SU-DHL-6 (cell line): ENCODE measurements at regions not wholly inside any gene's neighbourhood (a gene's known extent, or its start where the extent isn't known, plus 50 kb on each side); places are given as distances from the start of the nearest gene placed in this dataset.

ENCODE experiments used
- EZH2phosphoT487 ChIP-seq: fragments of 200-600 bp; sonication (generic), shearing (Covaris generic); conservative IDR thresholded peaks from 2 replicates; pipeline ENCODE4 v1.6.1; 2018; ENCODE audit warnings: mild to moderate bottlenecking, antibody characterized with exemption, low read length, moderate library complexity, mixed read lengths
- TF ChIP-seq, protein P1 (sequence below): fragments of 200-600 bp; sonication (generic); IDR thresholded peaks from one replicate; pipeline ENCODE4 v1.5.1; 2017; ENCODE audit warnings: antibody characterized with exemption, mild to moderate bottlenecking, low read length, moderate library complexity; ENCODE audit not compliant: insufficient read depth, poor library complexity, severe bottlenecking

DNA sequence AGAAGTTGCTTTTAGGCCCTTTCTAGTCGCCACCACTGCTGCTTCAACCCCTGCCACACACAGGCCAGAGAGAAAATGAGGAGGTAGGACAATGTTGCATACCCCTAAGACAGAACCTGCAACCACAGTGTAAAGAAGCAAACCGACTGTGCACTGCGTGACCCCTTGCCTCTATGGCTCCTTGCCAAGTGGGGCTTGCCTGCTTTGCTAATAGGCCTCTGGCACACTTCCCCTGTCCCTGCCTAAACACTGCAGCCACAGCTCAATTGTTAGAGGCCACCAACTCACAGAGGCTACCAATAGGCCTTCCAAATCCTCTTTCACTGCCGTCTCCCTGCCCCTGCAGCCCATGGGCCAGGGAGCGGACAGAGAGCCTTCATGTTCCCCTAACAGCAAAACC is 280.1 kb downstream of the CDH10 start:
- TF ChIP-seq, protein P1, sequence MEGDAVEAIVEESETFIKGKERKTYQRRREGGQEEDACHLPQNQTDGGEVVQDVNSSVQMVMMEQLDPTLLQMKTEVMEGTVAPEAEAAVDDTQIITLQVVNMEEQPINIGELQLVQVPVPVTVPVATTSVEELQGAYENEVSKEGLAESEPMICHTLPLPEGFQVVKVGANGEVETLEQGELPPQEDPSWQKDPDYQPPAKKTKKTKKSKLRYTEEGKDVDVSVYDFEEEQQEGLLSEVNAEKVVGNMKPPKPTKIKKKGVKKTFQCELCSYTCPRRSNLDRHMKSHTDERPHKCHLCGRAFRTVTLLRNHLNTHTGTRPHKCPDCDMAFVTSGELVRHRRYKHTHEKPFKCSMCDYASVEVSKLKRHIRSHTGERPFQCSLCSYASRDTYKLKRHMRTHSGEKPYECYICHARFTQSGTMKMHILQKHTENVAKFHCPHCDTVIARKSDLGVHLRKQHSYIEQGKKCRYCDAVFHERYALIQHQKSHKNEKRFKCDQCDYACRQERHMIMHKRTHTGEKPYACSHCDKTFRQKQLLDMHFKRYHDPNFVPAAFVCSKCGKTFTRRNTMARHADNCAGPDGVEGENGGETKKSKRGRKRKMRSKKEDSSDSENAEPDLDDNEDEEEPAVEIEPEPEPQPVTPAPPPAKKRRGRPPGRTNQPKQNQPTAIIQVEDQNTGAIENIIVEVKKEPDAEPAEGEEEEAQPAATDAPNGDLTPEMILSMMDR: no peak
- TF ChIP-seq EZH2phosphoT487: no peak
